HL-60 (cell line): ENCODE measurements at regions not wholly inside any gene's neighbourhood (a gene's known extent, or its start where the extent isn't known, plus 50 kb on each side); places are given as distances from the start of the nearest gene placed in this dataset.

Source experiments
- GABPA ChIP-seq: IDR thresholded peaks from 2 replicates; pipeline ENCODE4 v1.6.1; 2012; ENCODE audit warnings: low read depth
- POLR2AphosphoS5 ChIP-seq: IDR thresholded peaks from 2 replicates; pipeline ENCODE4 v1.6.1; 2012; ENCODE audit warnings: low read depth
- SPI1 ChIP-seq: IDR thresholded peaks from 2 replicates; pipeline ENCODE4 v1.6.1; 2012; ENCODE audit warnings: low read depth, mild to moderate bottlenecking, borderline replicate concordance
- TF ChIP-seq, protein P1 (sequence below): IDR thresholded peaks from one replicate; pipeline ENCODE4 v1.5.1; 2011; ENCODE audit warnings: low read length, control low read depth, inconsistent platforms; ENCODE audit not compliant: insufficient read depth
- TF ChIP-seq, protein P2 (sequence below): IDR thresholded peaks from 2 replicates; pipeline ENCODE4 v1.6.1; 2012; ENCODE audit warnings: low read depth; ENCODE audit not compliant: insufficient replicate concordance

DNA sequence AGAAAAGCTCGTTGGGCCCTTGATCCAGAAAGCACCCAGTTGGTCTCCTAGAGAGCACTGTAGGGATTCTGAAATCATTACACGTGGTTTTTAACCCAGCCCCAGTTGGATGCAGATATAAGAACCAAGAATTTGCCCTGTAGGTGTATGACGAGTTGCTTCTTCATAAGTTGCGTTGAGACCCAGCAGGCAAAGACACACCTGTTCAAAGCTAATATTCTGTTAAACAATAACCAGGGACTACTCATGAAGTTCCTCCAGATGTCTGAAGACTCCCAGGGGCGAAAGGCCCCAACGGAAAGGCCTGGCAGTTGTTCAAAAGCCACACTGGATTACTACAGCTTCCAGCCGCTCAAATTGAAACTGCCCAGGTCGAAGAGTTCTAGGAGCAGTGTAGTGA lies 88.6 kb upstream of the HNRNPU start:
- TF ChIP-seq, protein P1, sequence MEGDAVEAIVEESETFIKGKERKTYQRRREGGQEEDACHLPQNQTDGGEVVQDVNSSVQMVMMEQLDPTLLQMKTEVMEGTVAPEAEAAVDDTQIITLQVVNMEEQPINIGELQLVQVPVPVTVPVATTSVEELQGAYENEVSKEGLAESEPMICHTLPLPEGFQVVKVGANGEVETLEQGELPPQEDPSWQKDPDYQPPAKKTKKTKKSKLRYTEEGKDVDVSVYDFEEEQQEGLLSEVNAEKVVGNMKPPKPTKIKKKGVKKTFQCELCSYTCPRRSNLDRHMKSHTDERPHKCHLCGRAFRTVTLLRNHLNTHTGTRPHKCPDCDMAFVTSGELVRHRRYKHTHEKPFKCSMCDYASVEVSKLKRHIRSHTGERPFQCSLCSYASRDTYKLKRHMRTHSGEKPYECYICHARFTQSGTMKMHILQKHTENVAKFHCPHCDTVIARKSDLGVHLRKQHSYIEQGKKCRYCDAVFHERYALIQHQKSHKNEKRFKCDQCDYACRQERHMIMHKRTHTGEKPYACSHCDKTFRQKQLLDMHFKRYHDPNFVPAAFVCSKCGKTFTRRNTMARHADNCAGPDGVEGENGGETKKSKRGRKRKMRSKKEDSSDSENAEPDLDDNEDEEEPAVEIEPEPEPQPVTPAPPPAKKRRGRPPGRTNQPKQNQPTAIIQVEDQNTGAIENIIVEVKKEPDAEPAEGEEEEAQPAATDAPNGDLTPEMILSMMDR = no peak
- TF ChIP-seq POLR2AphosphoS5 (no peak), SPI1 (no peak), GABPA (no peak)
- TF ChIP-seq, protein P2, sequence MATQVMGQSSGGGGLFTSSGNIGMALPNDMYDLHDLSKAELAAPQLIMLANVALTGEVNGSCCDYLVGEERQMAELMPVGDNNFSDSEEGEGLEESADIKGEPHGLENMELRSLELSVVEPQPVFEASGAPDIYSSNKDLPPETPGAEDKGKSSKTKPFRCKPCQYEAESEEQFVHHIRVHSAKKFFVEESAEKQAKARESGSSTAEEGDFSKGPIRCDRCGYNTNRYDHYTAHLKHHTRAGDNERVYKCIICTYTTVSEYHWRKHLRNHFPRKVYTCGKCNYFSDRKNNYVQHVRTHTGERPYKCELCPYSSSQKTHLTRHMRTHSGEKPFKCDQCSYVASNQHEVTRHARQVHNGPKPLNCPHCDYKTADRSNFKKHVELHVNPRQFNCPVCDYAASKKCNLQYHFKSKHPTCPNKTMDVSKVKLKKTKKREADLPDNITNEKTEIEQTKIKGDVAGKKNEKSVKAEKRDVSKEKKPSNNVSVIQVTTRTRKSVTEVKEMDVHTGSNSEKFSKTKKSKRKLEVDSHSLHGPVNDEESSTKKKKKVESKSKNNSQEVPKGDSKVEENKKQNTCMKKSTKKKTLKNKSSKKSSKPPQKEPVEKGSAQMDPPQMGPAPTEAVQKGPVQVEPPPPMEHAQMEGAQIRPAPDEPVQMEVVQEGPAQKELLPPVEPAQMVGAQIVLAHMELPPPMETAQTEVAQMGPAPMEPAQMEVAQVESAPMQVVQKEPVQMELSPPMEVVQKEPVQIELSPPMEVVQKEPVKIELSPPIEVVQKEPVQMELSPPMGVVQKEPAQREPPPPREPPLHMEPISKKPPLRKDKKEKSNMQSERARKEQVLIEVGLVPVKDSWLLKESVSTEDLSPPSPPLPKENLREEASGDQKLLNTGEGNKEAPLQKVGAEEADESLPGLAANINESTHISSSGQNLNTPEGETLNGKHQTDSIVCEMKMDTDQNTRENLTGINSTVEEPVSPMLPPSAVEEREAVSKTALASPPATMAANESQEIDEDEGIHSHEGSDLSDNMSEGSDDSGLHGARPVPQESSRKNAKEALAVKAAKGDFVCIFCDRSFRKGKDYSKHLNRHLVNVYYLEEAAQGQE = no peak
